GM19023 (cell line): ENCODE measurements at regions not wholly inside any gene's neighbourhood (a gene's known extent, or its start where the extent isn't known, plus 50 kb on each side); places are given as distances from the start of the nearest gene placed in this dataset.

Experiments used
- ATAC-seq: cut with Tn5 transposase; IDR thresholded peaks from one replicate; pipeline ENCODE4 v1.9.1; 2021; ENCODE audit warnings: mild to moderate bottlenecking, moderate library complexity; ENCODE audit not compliant: unreplicated experiment

- ATAC-seq, result no peak
These were observed 166.6 kb downstream of the SLC28A3 start for GRCh38 chr9:84173961-84174360.

- no peak for ATAC-seq
These were observed 166.1 kb downstream of the SLC28A3 start for GRCh38 chr9:84174486-84174885.

GRCh38 chr9:84177407-84177806 is 163.2 kb downstream of the SLC28A3 start:
- ATAC-seq, result no peak

- ATAC-seq, result no peak
These were observed 161.0 kb downstream of the SLC28A3 start for GRCh38 chr9:84179531-84179930.

- no peak for ATAC-seq
These were observed 153.5 kb downstream of the SLC28A3 start for GRCh38 chr9:84187090-84187489.

- ATAC-seq, result no peak
These were observed 150.7 kb downstream of the SLC28A3 start for GRCh38 chr9:84189904-84190303.

GRCh38 chr9:84190411-84190810 is 150.1 kb downstream of the SLC28A3 start:
- no peak for ATAC-seq

GRCh38 chr9:84206801-84207370 is 133.7 kb downstream of the SLC28A3 start:
- ATAC-seq, result no peak

GRCh38 chr9:84207491-84207951 is 133.0 kb downstream of the SLC28A3 start:
- ATAC-seq, result no peak

- ATAC-seq, result no peak
These were observed 128.3 kb downstream of the SLC28A3 start for GRCh38 chr9:84212246-84212645.

- ATAC-seq, result no peak
These were observed 127.6 kb downstream of the SLC28A3 start for GRCh38 chr9:84212982-84213381.

GRCh38 chr9:84216151-84216550 is 124.4 kb downstream of the SLC28A3 start:
- ATAC-seq, result no peak

GRCh38 chr9:84218322-84218721 is 122.2 kb downstream of the SLC28A3 start:
- no peak for ATAC-seq

- ATAC-seq, result no peak
These were observed 116.3 kb downstream of the SLC28A3 start for GRCh38 chr9:84224246-84224645.
